D341Med (cell line): ENCODE measurements at regions not wholly inside any gene's neighbourhood (a gene's known extent, or its start where the extent isn't known, plus 50 kb on each side); places are given as distances from the start of the nearest gene placed in this dataset.
"Not testable (repeated sequence)": the region's sequence is repeated elsewhere in the genome, so short reads cannot be mapped to it uniquely, and the experiment has no call there.

Source experiments
- DNase-seq: peaks from one replicate; pipeline ENCODE4 v3.0.0; 2012; ENCODE audit warnings: low spot score

DNA sequence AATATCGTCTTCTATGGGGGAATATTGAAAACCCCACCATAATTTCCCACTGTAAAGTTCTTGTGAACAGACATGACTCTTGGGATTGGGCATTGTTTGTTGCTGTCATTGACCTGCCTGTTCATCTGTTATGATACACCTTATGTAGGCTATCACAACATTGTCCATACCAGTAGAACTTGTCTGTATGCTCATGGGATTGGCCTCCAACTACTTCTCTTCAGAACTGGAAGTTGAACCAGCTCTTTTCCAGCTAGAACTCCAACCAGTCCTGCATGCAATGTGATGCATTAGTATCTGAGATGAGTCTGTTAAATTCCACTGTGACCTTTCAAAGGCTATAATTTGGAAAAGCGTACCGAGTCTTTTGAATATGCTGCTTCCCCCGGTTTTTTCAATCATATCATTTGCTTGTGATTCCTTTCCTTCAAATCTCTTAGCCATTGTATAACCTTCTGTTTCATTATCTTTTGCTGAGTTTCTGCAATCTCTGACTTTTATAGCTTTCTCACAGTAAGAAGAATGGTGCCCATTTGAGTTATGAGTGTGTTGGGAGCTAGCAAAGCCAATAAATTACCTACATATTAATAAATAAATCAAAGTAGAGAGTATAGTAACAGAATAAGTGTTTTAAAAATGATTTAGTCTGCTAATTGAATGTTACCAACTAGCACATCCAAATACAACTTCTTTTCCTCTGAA lies 101.9 kb downstream of the PLK2 start:
- no peak for DNase-seq

DNA sequence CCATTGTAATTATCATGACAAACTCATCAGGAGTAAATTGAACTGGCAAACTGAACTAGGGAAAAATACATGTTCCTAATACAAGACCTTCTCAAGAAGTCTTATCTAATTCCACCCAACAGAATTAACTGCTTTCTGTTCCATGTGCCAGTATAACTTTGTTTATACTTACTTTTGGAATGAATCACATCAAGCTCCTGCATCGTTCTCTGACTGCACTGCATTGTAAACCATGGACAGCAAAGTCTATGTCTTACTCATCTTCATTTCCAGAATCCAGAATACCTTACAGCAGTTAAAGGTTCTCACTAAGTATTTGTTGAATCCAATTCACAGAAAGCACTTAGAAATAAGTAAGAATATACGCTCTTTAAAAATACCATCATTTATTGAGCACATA lies 102.8 kb downstream of the PLK2 start:
- no peak for DNase-seq

DNA sequence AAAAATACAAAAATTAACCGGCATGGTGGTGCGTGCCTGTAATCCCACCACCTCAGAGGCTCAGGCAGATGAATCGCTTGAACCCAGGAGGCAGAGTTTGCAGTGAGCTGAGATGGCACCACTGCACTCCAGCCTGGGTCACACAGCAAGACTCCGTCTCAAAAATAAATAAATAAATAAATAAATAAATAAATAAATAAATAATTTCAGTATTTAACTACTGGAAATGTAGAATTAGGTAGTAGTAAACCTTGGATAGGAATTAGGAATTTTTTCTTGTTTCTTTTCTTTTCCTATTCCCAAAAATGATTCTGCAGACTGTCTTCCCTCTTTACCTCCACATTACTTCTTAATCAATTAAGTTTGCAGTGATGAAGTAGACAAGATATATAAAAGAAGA lies 103.2 kb downstream of the PLK2 start:
- no peak for DNase-seq

DNA sequence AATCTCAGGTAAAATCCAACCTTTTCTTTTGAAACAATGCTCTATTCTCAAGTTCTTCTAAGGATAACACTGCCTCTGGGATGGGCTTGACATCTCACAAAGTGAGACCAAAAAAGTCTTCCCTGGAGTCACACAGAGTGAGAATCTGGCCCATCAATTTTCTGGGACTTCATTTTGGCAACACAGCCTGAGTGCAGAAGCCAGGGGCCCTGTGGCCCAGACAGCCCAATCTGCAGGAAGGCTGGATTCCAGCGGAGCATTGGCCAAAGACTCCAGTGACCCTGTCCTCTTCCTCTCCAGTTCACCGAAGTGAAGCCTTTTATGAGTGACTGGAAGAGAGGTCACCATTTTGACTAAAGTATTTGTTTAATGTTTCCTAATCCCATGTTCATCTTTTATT lies 105.1 kb downstream of the PLK2 start:
- DNase-seq: peak; percentile 6

DNA sequence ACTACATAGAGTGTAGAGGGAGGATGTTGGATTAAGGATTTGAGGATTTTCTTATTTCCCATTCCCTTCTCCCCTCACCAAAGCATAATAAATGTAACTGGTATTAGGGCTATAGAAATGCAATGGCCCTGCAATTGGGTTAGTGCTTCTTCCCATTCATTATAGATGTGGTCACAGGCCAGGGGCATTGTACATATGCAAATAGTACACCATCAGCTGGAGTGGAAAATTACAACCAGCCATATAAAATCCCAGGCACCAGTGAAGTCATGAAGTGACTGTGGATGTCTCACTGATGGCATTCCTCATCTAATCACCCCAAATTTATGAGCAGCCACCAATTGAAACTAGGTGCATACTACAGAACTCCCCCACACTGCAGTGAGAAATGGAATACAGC lies 105.9 kb downstream of the PLK2 start:
- DNase-seq: no peak

DNA sequence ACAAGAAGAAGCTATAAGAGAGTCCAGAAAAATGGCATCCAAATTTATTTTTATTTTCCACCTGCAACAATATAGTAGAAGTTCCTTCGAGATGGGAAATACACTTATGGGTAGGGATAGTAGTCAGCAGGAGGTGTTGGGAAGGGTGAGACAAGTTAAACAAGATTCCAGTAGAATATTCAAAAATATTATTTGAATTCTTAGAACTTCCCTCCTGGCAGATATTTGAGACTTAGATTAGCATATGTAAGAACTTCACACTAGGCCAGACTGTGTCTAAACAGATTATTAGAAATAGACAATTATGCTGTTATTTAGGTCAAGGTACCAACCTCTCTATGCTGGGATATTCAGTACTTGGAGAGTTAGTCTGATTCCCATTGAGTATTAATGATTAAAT lies 108.7 kb downstream of the PLK2 start:
- DNase-seq: no peak

DNA sequence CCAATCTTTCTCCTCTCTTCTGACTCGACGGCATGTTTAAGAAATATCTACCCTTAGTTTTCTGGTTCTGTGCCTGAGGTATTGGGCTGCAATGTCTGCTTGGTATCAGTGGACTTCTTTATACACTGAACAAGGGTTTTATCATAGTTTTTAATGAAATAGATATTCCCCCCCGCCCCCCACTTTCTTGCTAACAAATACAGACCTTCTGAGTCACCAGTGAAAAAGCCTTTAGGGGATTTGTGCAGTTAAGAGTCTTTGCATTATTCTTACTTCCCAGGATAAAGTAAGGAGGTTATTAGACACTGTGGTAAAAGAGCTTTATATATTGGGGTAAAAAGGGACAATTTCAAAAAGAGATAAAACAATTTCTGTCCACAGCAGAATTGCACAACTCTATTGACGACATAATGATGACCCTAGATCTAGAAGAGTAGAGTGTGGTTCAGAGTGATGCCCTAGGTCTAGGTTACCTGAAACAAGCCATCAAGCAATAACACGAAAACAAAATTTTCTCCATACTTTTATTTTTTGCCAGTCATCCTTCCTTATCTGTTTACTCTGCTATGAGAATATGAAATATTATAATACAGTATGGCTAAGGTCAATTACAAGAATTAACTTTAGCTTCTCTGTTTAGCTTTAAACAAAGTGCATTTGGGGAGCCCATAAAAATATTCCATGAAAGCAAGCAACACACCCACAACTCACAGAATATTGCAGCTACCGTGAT lies 110.7 kb downstream of the PLK2 start:
- no peak for DNase-seq

DNA sequence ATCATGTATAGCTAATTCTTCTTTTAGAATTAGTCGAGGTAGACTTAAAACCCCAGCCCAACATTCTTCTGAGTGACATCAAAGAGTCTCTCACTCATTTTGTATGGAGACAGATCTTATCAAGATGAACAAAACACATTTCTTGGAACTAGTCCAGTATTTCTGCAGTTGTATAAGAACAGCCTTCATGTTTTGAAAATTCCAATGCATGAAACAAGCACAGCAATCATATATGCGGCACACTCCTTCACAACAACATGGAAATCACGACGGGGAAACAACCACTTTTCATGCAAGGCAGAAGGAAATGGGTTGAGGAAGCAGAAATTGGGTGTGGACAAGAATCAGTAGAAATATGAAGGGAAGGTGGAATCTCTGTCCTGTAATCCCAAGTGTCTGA lies 113.8 kb downstream of the PLK2 start:
- no peak for DNase-seq

DNA sequence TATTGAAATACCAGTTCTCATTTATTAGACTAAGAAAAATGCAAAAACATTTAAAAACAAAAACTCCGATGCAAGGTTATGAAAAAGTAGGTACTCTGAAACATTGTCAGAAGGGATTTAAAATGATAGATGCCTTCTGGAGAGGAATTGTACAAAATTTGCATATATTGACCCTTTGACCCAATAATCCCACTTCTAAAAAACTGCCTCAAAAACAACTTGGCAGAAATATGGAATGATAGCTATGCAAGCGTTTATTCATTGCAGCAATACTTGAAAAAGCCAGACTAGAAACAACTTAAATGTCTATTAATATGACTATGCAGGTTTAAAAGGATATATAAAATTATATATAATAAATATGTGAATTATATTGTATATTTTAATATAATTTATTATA lies 118.4 kb downstream of the PLK2 start:
- DNase-seq: no peak

DNA sequence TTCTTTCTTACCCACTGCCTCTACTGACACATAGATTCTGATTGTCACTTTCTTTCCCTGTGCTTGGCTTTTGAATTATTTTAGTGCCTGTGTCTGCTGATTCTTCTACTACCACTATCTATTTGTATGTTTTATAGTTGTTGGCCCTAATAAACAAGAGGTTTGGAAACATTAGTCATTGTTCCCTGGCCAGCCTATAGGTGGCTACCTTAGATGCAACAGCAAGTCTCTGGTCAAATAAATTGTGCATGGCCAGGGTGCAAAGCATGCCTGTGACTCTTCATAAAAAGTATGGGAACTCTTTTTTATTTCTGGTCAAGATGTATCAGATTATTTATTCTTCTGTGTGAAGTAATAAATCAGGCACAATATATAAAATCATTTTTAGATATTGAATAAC lies 124.4 kb downstream of the PLK2 start:
- no peak for DNase-seq

DNA sequence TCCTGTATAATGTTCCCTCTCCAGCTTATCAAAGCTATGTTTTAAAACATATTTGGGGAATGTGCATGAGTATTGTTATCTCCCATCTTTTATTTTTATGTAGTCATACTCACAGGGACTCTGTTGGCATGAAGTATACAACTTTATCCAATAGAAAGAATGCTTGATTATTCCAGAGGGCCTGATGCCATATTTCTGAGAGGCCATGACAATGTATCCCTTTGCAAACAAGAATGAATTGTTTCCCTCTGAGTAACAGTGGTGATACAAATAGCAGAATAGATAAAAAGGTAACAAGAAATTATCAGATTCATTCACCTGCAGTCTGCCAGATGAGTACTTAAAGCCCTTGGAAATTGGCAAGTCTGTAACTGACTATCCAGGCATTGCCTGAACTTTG lies 125.9 kb downstream of the PLK2 start:
- no peak for DNase-seq

DNA sequence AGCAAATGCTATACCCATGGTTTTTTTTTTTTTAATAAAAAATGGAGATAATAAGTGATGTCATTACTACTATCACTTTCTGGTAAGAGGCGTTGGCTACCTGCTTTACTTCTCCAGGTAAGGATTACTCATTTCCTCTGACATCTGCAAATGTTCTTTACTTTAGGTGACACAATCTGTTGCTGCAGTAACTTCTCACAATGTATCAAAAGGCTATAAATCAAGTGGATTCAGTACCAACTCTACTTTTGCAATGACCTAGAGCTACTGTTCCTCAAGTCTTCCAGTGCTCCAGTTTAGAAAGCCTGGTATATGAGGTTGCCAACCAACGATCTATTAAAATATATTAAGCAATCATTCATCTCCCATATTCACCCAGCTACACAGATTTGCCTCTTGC lies 129.1 kb downstream of the PLK2 start:
- no peak for DNase-seq

DNA sequence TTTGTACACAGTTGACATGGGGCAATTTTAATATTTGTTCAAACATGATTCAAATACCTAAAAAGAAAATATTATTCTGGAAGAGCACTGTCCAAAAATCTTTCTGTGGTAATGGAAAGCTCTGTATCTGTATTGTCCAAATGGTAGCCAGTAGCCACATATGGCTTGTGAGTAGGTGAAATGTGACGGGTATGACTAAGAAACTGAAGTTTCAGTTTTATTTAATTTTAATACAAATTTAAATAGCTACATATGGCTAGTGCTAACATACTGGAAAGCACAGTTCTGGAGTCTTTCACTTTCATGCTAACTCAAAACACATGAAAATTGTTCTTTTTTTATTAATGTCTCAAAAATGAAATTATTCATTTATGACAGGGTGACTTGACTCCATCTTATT lies 132.6 kb downstream of the PLK2 start:
- no peak for DNase-seq

DNA sequence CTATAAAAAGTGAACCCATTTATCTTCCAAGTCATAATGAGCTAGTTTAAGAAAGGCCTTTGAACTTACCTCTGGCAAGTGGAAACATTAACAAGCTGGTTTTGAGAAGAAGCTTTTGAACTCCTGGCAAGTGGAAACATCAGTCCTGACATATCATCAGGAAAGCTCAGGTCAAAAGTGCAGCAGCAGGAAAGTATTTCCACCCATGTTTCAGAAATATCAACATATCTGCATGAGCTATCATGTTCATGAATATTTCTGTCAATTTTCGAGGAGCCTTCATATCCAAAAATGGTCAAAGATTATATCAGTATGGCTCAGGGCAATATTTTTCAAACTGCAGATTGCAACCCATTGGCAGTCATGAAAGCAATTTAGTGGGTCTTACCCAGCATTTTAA lies 133.9 kb downstream of the PLK2 start:
- no peak for DNase-seq

DNA sequence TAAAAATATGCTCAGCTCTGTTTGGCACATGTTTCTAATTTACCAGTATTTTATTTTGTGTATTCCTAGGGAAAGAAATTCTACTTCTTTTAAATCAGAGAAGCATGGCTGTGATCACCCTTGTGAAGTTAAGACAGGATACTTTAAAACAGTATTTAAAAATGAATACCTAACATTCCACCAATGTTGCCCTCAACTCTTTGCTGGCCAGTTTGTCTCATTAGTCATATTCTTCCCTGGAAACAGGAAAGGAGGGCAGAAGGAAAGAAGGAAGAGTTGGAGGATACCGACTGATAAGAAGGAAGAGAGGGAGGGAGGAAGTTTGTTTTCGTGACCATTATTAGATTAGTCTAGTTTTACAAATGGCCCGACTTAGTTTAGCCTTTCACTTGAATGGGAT lies 137.4 kb downstream of the PLK2 start:
- no peak for DNase-seq

DNA sequence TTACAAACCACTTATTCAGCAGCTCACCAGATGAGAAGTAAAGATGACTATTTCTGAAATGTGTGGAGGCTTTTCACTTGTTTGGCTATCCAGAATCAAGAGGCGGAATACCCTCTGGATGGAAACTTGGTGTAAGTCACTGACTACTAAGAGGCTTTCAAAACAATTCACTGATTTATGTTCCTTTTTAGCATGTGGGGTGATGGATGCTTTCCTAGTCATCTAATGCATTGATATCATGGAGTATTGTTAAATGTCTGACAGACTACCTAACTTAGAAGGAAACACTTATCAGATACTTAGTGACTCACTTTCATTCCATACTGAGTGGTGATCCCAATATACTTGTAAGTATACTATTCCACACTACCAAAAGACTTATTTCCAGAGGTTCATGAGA lies 141.4 kb downstream of the PLK2 start:
- no peak for DNase-seq

DNA sequence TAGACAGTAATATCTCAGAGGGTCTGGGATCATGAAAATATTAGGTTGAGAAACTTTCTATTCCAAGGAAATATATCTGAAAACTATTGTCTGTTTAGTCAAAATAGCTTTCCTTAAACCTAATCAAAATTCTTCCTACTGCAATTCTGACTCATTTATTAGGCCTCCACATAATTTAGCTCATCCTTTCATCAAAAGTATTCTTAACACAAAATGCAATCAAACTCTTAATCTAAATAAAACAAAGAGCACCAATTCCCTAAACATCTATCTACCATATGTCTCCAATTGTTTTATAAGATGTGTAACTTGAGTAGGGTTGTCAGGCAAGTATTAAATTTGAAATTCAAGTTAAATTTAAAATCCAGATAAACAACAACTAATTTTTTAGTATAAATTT lies 142.1 kb downstream of the PLK2 start:
- no peak for DNase-seq

DNA sequence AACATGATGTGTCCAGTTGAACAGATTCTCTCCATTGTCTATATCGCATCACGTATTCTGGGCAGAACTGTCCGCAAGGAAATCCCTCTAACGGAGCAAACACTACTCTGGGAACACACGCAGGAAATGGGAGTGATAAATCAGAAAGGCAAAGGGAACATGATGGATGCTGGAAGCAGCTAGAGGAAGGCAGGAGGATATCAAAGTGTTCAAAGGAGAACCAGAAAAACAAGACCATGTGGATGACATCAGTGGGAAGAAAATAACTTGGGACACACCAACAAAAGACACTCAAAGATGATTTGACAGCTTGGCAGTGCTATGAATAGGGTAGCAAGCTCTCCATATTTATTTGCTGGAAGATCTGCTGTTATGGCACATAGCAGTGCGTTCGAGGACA lies 142.9 kb downstream of the PLK2 start:
- no peak for DNase-seq

DNA sequence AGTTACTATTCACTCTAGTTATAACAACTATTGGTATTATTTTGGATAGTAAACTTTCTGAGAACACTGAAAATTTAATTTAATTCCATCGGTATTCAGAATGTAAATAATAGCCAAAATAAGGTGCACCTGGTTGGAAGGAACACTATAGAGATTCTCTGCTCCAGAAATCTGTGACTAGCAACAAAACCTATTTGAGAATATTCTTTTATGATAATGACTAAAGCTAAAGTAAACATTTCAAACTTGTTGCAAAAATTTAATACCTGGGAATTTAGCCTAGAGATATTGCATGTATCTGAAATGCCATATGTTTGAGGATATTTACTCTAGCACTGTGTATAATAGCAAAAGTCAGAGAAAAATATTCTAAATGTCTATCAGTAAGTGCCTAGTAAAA lies 144.1 kb downstream of the PLK2 start:
- DNase-seq: no peak

DNA sequence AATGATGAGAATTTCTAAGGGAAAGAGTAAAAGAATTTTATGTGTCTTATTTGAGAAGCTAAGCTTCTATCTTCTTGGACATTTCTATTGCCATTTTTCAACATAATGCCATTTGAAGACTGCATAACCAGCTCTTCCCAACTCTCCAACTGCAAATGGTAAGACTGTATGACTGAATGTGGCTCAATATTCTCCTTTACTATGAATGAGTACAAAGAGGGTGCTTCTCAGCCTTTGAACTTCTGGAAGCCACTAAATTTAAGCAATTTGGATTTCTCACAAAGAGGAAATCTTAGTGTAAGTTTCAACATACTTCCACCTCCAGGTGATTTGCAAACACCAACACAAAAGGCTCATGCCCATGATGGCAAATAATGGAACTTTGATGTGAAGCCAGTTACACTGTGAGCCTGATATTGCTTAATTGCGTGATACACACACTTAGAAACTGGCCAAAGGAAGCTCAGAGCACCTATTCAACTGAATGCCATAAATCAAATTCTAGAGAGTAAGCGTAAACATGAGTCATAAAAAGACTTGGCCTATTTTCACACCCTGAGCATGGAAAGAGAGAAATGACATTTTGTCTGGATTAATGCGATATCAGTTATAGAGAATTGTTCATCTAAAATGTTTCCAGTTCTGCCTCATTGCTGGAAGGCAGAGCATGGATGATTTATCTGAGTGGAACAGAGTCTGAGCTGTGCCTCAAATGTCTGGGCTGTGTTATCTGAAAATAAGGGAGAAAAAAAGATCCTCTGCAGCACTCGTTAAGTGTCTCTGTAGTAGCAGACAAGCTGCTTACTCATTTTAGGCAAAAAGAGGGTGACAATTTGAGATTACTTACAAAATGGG lies 145.3 kb downstream of the PLK2 start:
- DNase-seq: no peak

DNA sequence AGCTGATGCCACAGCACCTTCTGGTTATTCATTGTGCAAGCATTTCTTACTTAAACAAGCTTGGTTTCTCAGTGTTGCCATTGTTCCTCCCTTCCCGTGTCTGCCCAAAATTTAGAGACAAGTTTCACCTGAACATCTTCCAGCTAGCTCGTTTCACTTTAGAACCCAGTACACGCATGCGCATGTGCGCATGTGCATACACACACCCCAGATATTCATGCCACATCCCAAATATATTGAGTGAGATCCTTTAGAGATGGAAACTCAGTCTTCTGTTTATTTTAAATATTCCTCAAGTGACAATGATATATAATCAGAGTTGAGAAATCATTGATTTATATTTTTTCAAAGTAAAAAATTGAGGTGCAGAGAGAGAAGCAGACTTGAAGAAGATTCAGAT lies 147.6 kb downstream of the PLK2 start:
- DNase-seq: no peak

DNA sequence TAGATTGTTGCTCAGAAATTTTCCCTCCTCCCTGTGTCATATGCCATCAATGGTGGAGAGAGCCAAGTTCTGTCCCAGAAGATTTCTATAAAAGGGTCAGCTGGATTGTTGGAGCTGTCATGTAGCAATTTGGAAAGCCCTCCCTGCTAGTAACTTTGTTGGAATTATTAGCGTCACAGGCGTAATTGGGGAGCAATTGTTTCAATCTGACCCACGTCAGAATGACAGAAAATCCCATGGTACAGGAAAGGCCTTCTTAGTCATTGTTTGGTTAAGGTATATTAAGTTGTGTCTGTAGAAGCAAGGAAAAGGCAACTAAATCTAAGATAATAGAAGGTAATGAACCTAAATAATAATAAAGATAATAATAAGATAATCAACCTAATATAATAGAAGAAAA lies 148.4 kb downstream of the PLK2 start:
- DNase-seq: no peak

DNA sequence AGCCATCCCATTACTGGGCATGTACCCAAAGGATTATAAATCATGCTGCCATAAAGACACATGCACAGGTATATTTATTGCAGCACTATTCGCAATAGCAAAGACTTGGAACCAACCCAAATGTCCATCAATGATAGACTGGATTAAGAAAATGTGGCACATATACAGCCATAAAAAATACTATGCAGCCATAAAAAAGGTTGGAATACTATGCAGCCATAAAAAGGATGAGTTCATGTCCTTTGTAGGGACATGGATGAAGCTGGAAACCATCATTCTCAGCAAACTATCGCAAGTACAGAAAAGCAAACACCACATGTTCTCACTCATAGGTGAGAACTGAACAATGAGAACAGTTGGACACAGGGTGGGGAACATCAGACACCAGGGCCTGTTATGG lies 151.5 kb downstream of the PLK2 start:
- not testable (repeated sequence) for DNase-seq
